Activated CD8-positive, alpha-beta T cell treated with anti-CD3 and anti-CD28 coated beads for 36 hours (primary cell): ENCODE measurements at regions not wholly inside any gene's neighbourhood (a gene's known extent, or its start where the extent isn't known, plus 50 kb on each side); places are given as distances from the start of the nearest gene placed in this dataset.
"Not testable (repeated sequence)": the region's sequence is repeated elsewhere in the genome, so short reads cannot be mapped to it uniquely, and the experiment has no call there.

Source experiments
- ATAC-seq: fragments of 200-7000 bp; cut with Tn5 transposase; one replicate; pipeline ENCODE4 v1.10.0; 2021; ENCODE audit warnings: mild to moderate bottlenecking, moderate library complexity
- CTCF ChIA-PET: fragments of 350-600 bp; sonication (Branson Sonifier 250); formaldehyde crosslinking; loops from one replicate; lab custom pipeline; 2021; ENCODE audit warnings: antibody characterized with exemption; lab: Charles Lee
- POLR2A ChIA-PET: fragments of 350-600 bp; sonication (Branson Sonifier 250); formaldehyde crosslinking; loops from one replicate; lab custom pipeline; 2021; ENCODE audit warnings: antibody characterized with exemption; lab: Charles Lee
- DNase-seq: peaks from one replicate; pipeline ENCODE4 v3.0.0-alpha.2; 2020
- H3K27ac Mint-ChIP-seq: one replicate; pipeline ENCODE4 v1.8.0; 2021; ENCODE audit warnings: mild to moderate bottlenecking, mixed read lengths
- H3K27me3 Mint-ChIP-seq: one replicate; pipeline ENCODE4 v1.8.0; 2021; ENCODE audit warnings: mixed read lengths
- H3K36me3 Mint-ChIP-seq: one replicate; pipeline ENCODE4 v1.8.0; 2021; ENCODE audit warnings: low read depth, mixed read lengths
- H3K4me1 Mint-ChIP-seq: one replicate; pipeline ENCODE4 v1.8.0; 2021; ENCODE audit warnings: low read depth, mixed read lengths
- H3K4me3 Mint-ChIP-seq: one replicate; pipeline ENCODE4 v1.8.0; 2021; ENCODE audit warnings: mild to moderate bottlenecking, moderate library complexity, mixed read lengths
- H3K9me3 Mint-ChIP-seq: one replicate; pipeline ENCODE4 v1.8.0; 2021; ENCODE audit warnings: mixed read lengths
- intact Hi-C: fragments of 100-400 bp; cut with micrococcal nuclease; formaldehyde crosslinking; loops from one replicate; pipeline ENCODE4 v1.10.0; 2022

DNA sequence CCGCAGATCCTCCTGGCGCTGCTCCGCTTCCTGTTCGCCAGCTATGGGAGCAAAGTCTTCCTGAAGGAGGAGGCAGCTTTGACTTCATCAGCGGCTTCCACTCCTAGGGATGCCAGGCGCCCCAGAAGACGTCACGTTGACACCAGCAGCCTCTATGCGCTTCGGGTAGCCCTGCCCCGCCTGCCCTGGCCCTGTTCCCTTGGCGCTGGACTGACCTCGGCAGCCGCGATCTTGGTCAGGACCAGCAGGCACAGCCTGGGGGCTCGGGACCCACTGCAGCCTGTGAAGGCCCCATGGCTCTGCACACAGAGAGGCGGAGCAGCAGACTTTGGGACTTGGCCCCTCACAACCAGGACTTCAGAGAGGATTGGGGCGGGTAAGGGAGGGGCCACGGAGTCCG is 957.8 kb downstream of the RPIA start:
- H3K27ac Mint-ChIP-seq, DNase-seq, H3K4me1 Mint-ChIP-seq, H3K9me3 Mint-ChIP-seq, POLR2A ChIA-PET, H3K36me3 Mint-ChIP-seq, ATAC-seq, CTCF ChIA-PET, H3K4me3 Mint-ChIP-seq, intact Hi-C loops, H3K27me3 Mint-ChIP-seq: not testable (repeated sequence)

DNA sequence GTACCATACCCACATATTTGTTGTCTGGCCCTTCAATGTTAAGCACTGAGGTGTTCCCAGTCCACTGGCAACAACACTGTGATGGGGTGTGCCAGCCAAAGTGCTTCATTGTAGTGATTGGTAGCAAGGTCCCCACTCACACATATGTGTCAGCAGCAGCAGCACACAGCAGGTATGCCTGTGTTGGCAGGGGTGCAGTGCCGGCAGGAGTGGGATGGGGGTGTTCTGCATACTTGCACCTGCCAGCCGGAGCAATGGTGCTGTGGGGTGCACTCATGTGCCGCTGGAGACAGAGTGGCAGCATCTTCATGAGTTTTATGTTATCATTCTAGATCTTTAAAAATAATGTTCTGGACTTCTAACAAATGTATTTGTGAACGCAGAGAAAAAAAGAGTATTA is 987.8 kb downstream of the RPIA start:
- H3K27ac Mint-ChIP-seq, H3K4me1 Mint-ChIP-seq, H3K27me3 Mint-ChIP-seq, H3K36me3 Mint-ChIP-seq, ATAC-seq, DNase-seq, intact Hi-C loops, POLR2A ChIA-PET, CTCF ChIA-PET, H3K4me3 Mint-ChIP-seq: not testable (repeated sequence)
- peaks cover 11% of the 10 kb centered on the region for H3K9me3 Mint-ChIP-seq
